ENCODE measurements at regions not wholly inside any gene's neighbourhood (a gene's known extent, or its start where the extent isn't known, plus 50 kb on each side); places are given as distances from the start of the nearest gene placed in this dataset.
A peak's percentile ranks its signal among the peaks of the same experiment; 100 is the strongest.

GRCh38 chr1:228964178-228965089, 229.2 kb downstream of the RHOU start (continued):
- TF ChIP-seq ZNF414 (CRISPR knock-in tag; IDR thresholded peaks at IDR 0.05), result 0 out of 2 replicates have a peak, but pooled peaks have one; percentile 43
- peak; percentile 88 for TF ChIP-seq ETV5 (CRISPR knock-in tag; IDR thresholded peaks at IDR 0.05; ENCODE audit: borderline replicate concordance)
- peak in 1 of 2 experiments; percentile 29; a peak in 1 of 4 replicates for TF ChIP-seq POLR2A (IDR thresholded peaks at IDR 0.05; ENCODE audit: insufficient read depth in 1 of 2, low read depth in 2 of 2, low read length in 2 of 2)
- peak; percentile 38; the same call in 1 of the 2 replicates for TF ChIP-seq ZNF292 (CRISPR knock-in tag; IDR thresholded peaks at IDR 0.05; ENCODE audit: borderline replicate concordance, low read depth)
- TF ChIP-seq FOXP4 (CRISPR knock-in tag; IDR thresholded peaks at IDR 0.05), result peak; percentile 96
- no peak for TF ChIP-seq SMAD3 (CRISPR knock-in tag; IDR thresholded peaks at IDR 0.05)
- peak; percentile 81 for TF ChIP-seq ARID5B (CRISPR knock-in tag; IDR thresholded peaks at IDR 0.05)
- TF ChIP-seq NR2F6 (IDR thresholded peaks at IDR 0.05), result 0 out of 2 replicates have a peak, but pooled peaks have one; percentile 11
- TF ChIP-seq NR2F6 (CRISPR knock-in tag; IDR thresholded peaks at IDR 0.05), result 0 out of 2 replicates have a peak, but pooled peaks have one; percentile 46
- TF ChIP-seq CSRNP1 (CRISPR knock-in tag; IDR thresholded peaks at IDR 0.05), result 0 out of 2 replicates have a peak, but pooled peaks have one; percentile 64
- TF ChIP-seq NFE2L1 (CRISPR knock-in tag; IDR thresholded peaks at IDR 0.05; ENCODE audit: borderline replicate concordance), result no peak
- TF ChIP-seq ZNF557 (CRISPR knock-in tag; IDR thresholded peaks at IDR 0.05), result no peak
- TF ChIP-seq TARDBP (CRISPR knock-in tag; IDR thresholded peaks at IDR 0.05), result peak; percentile 79
- TF ChIP-seq SKI (IDR thresholded peaks at IDR 0.05; ENCODE audit: partially characterized antibody), result peak; percentile 34
- 0 out of 2 replicates have a peak, but pooled peaks have one; percentile 3 for TF ChIP-seq ELF3 (CRISPR knock-in tag; IDR thresholded peaks at IDR 0.05)
- peak; percentile 43; the same call in 1 of the 2 replicates for TF ChIP-seq ZNF605 (CRISPR knock-in tag; IDR thresholded peaks at IDR 0.05)
- TF ChIP-seq ZMYM4 (CRISPR knock-in tag; IDR thresholded peaks at IDR 0.05), result peak; percentile 53; the same call in 1 of the 2 replicates
- TF ChIP-seq MIER3 (CRISPR knock-in tag; IDR thresholded peaks at IDR 0.05; ENCODE audit: borderline replicate concordance), result 0 out of 2 replicates have a peak, but pooled peaks have one; percentile 41
- peak; percentile 95 for TF ChIP-seq FOXA3 (CRISPR knock-in tag; IDR thresholded peaks at IDR 0.05)
- peak; percentile 75 for TF ChIP-seq TBX2 (CRISPR knock-in tag; IDR thresholded peaks at IDR 0.05; ENCODE audit: borderline replicate concordance)
- peak; percentile 36; the same call in 1 of the 2 replicates for TF ChIP-seq KAT8 (CRISPR knock-in tag; IDR thresholded peaks at IDR 0.05)
- peak; percentile 62; the same call in 1 of the 2 replicates for TF ChIP-seq ZBTB7B (CRISPR knock-in tag; IDR thresholded peaks at IDR 0.05)
- peak; percentile 69 for TF ChIP-seq HDAC1 (CRISPR knock-in tag; IDR thresholded peaks at IDR 0.05)

Data from HepG2 (cell line).